Gastroesophageal sphincter (tissue), 3 donors: ENCODE measurements at regions not wholly inside any gene's neighbourhood (a gene's known extent, or its start where the extent isn't known, plus 50 kb on each side); places are given as distances from the start of the nearest gene placed in this dataset.

ENCODE experiments used
- CTCF ChIP-seq, 4 experiments: fragments of 200-600 bp in 2 of 4; fragments of 450-650 bp in 2 of 4; sonication (generic) in 1 of 4; IDR thresholded peaks; one replicate each; pipeline ENCODE4 v1.5.1; 2017 to 2019; ENCODE audit warnings: antibody characterized with exemption in 4 of 4, mild to moderate bottlenecking in 2 of 4, moderate library complexity in 2 of 4
- EP300 ChIP-seq: sonication (generic); formaldehyde crosslinking; IDR thresholded peaks from one replicate; pipeline ENCODE4 v1.6.1; 2017; ENCODE audit warnings: antibody characterized with exemption, mild to moderate bottlenecking
- POLR2A ChIP-seq, 2 donors: fragments of 450-650 bp; IDR thresholded peaks; one replicate each; pipeline ENCODE4 v1.6.1; 2017; ENCODE audit warnings: antibody characterized with exemption in 2 of 2, mild to moderate bottlenecking in 2 of 2, moderate library complexity in 1 of 2
- POLR2AphosphoS5 ChIP-seq: sonication (generic); formaldehyde crosslinking; IDR thresholded peaks from one replicate; pipeline ENCODE4 v1.6.1; 2017; ENCODE audit warnings: antibody characterized with exemption

DNA sequence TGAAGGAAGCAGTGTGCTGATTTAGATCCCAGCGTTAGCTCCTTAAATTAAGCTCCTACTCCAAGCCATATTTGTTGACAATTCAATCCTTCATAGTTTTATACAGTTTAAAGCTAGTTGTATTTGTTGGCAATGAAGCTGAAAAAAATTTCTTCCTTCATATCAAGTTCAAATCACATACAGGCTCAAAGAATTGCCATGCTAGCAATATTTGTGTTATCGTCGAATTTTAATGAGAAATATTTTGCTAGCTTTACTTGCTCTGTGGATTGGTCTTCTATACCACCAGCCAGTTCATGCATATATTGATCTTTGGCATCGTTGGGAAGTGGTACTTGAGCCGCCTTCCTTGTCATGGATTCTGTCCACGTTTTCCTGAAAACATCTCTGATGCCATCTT lies 204.6 kb upstream of the HDAC4 start:
- TF ChIP-seq CTCF (IDR thresholded peaks at IDR 0.05) (no peak), POLR2A (IDR thresholded peaks at IDR 0.05) (no peak), POLR2AphosphoS5 (no peak), EP300 (no peak)
